PC-9 (cell line): ENCODE measurements at regions not wholly inside any gene's neighbourhood (a gene's known extent, or its start where the extent isn't known, plus 50 kb on each side); places are given as distances from the start of the nearest gene placed in this dataset.

Experiments
- BruUV-seq: library from RNA; stranded (reverse); fragments of 400-500 nt; replicated peaks from 2 replicates; lab custom pipeline; 2021; lab: Mats Ljungman, UMichigan
- CTCF ChIA-PET: fragments of 300-600 bp; sonication (Branson Sonifier 250); formaldehyde crosslinking; loops from one replicate; lab custom pipeline; 2022; ENCODE audit warnings: antibody characterized with exemption; lab: Charles Lee
- POLR2A ChIA-PET: fragments of 300-600 bp; sonication (Branson Sonifier 250); formaldehyde crosslinking; loops from one replicate; lab custom pipeline; 2022; ENCODE audit warnings: antibody characterized with exemption; ENCODE audit not compliant: unreplicated experiment; lab: Charles Lee
- DNase-seq, 2 experiments: peaks; one replicate each; pipeline versions ENCODE4 v3.0.0 to v3.0.0-alpha.2; 2015 to 2022; ENCODE audit warnings: mixed read lengths in 1 of 2
- H2AFZ ChIP-seq: fragments of 200-600 bp; sonication (generic); 2 replicates; pipeline ENCODE4 v1.8.1; 2017; ENCODE audit warnings: antibody characterized with exemption
- H3F3A ChIP-seq: fragments of 200-600 bp; sonication (generic); 2 replicates; pipeline ENCODE4 v1.8.1; 2017; ENCODE audit warnings: antibody characterized with exemption, mild to moderate bottlenecking, low read depth; ENCODE audit not compliant: insufficient read depth
- H3K27ac ChIP-seq: fragments of 200-600 bp; sonication (generic); 2 replicates; pipeline ENCODE4 v1.6.1; 2016; ENCODE audit warnings: mixed run types
- H3K27me3 ChIP-seq: fragments of 200-600 bp; sonication (generic); 2 replicates; pipeline ENCODE4 v1.6.1; 2016; ENCODE audit warnings: low read depth, mixed run types; ENCODE audit not compliant: insufficient read depth
- H3K36me3 ChIP-seq: fragments of 200-600 bp; sonication (generic); 2 replicates; pipeline ENCODE4 v1.6.1; 2016; ENCODE audit warnings: low read depth, mixed run types
- H3K4me1 ChIP-seq: fragments of 200-600 bp; sonication (generic); replicated peaks from 2 replicates; pipeline ENCODE4 v1.6.1; 2016; ENCODE audit warnings: mixed run types; ENCODE audit not compliant: insufficient read depth
- H3K4me2 ChIP-seq: fragments of 200-600 bp; sonication (generic); 2 replicates; pipeline ENCODE4 v1.6.1; 2017; ENCODE audit warnings: mixed run types
- H3K4me3 ChIP-seq: fragments of 200-600 bp; sonication (generic); 2 replicates; pipeline ENCODE4 v1.6.1; 2016; ENCODE audit warnings: mixed run types
- H3K79me2 ChIP-seq: fragments of 200-600 bp; sonication (generic); 2 replicates; pipeline ENCODE4 v1.6.1; 2017; ENCODE audit warnings: low read depth, mixed run types
- H3K9me2 ChIP-seq: fragments of 200-600 bp; sonication (generic); 2 replicates; pipeline ENCODE4 v1.8.1; 2017; ENCODE audit warnings: mild to moderate bottlenecking; ENCODE audit not compliant: insufficient read depth
- H3K9me3 ChIP-seq: fragments of 200-600 bp; sonication (generic); 2 replicates; pipeline ENCODE4 v1.8.1; 2016; ENCODE audit warnings: low read depth; ENCODE audit not compliant: insufficient read depth
- H4K20me1 ChIP-seq: fragments of 200-600 bp; sonication (generic); 2 replicates; pipeline ENCODE4 v1.8.1; 2017; ENCODE audit not compliant: insufficient read depth
- CTCF ChIP-seq: fragments of 200-600 bp; sonication (generic); conservative IDR thresholded peaks from 2 replicates; pipeline ENCODE4 v1.6.1; 2017; ENCODE audit warnings: mixed run types, antibody characterized with exemption, mild to moderate bottlenecking, moderate library complexity
- EZH2 ChIP-seq: fragments of 200-600 bp; sonication (generic); IDR thresholded peaks from 2 replicates; pipeline ENCODE4 v1.8.0; 2017; ENCODE audit warnings: antibody characterized with exemption, low read depth
- intact Hi-C: fragments of 100-400 bp; cut with micrococcal nuclease; formaldehyde crosslinking; loops from one replicate; pipeline ENCODE4 v1.10.0; 2022; ENCODE audit not compliant: unreplicated experiment

DNA sequence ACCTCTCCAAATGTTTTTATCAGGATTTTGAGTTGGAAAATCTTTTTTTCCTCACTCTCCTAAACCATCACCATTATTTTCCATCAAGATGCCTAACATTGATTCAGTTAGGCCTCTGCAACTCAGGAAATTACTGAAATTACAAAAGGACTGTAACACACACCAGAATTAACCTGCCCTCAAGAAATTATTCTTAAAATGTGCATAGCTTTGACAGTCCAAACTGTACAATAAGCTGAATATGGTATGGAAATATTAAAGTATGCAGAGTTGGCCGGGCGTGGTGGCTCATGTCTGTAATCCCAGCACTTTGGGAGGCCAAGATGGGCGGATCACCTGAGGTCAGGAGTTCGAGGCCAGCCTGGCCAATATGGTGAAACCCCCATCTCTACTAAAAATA is 50.2 kb upstream of the PHLPP1 start:
- Histone ChIP-seq H3K9me2 (no peaks in the 10 kb centered on the region), H2AFZ (no peak overlapping the region), H3K9me3 (no peaks in the 10 kb centered on the region), H3K27ac (no peak overlapping the region), H3F3A (peaks cover 18% of the 10 kb centered on the region; the same call in 1 of the 2 replicates), H3K36me3 (no peaks in the 10 kb centered on the region), H4K20me1 (no peaks in the 10 kb centered on the region), H3K4me1 (peaks cover 21% of the 10 kb centered on the region), H3K27me3 (no peaks in the 10 kb centered on the region), H3K4me2 (no peak overlapping the region), H3K4me3 (no peak overlapping the region), H3K79me2 (no peaks in the 10 kb centered on the region)
- TF ChIP-seq EZH2 (no peak), CTCF (no peak)
- BruUV-seq: no TSS peak
- DNase-seq: no peak
- CTCF ChIA-PET: no interaction called here
- intact Hi-C loops: no loop called here
- POLR2A ChIA-PET: no interaction called here
